ENCODE measurements at regions not wholly inside any gene's neighbourhood (a gene's known extent, or its start where the extent isn't known, plus 50 kb on each side); places are given as distances from the start of the nearest gene placed in this dataset.

DNA sequence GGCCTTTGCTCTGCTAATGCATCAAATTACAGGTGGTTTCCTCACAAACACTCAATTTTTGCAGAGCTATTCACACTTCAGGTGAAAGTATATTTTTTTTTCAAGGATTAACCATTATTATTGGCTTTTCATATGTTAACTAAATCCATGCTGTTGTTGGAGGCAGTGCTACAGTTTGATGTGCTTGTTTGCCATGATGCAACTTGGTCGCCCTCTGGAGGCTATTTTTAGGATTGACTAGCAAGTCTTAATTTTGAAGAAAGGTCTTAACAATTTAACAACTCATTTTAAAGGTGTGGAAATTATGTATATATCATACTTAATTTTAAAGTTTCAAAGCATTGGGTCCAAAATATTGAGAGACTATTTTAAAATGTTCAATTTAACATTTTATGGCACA is 168.8 kb upstream of the FAM47A start:
- TF ChIP-seq CTCF (IDR thresholded peaks at IDR 0.05 in 8 of 11, conservative IDR thresholded peaks at IDR 0.05 in 3 of 11) (peak in 7 of 11 experiments; percentile 10 to 41 (median 24)), POLR2A (IDR thresholded peaks at IDR 0.05) (no peak)

Data from spleen (tissue), 7 donors.